ENCODE measurements at regions not wholly inside any gene's neighbourhood (a gene's known extent, or its start where the extent isn't known, plus 50 kb on each side); places are given as distances from the start of the nearest gene placed in this dataset.
"Not testable (repeated sequence)": the region's sequence is repeated elsewhere in the genome, so short reads cannot be mapped to it uniquely, and the experiment has no call there.

DNA sequence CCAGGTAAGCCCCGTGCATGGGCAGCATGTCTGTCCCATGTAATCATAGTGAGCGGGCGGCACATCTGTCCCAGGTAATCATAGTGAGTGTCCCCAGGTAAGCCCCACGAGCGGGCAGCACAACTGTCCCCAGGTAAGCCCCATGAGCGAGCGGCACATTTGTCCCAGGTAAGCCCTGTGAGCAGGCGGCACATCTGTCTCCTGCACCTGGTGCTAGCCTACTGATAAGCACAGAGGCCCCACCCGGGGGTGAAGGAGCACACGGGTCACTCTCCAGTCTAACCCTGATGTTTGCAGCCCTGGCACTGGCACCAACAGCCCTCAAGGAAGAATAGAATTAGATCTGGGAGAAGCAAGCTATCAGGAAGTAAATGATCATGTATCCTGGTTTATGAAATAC lies 99.2 kb downstream of the ATP6V0E2 start:
- H3K36me3 Mint-ChIP-seq (ENCODE audit: low read depth); H3K27me3 Mint-ChIP-seq (ENCODE audit: low read depth); H3K4me1 Mint-ChIP-seq (ENCODE audit: low read depth); H3K4me3 Mint-ChIP-seq; H3K27ac Mint-ChIP-seq; intact Hi-C loops (cut with micrococcal nuclease); CTCF ChIA-PET; DNase-seq; H3K9me3 Mint-ChIP-seq: not testable (repeated sequence)

DNA sequence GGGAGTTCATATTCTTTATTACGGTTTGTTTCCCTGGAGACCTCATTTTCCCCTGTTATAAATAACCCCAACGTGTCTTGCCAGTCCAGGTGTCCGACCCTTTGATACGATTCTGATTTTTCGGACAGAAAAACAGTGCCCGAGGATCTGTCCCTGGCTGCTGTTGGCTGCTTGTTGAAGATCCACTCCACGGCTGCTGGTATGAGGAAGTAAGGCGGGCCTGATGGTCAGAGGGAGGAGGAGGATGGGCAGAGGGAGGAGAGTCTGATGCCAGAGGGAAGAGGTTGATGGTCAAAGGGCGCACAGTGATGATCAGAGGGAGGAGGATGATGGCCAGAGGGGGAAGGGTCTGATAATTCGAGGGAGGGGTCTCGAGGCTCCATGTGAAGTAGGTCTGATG lies 99.9 kb downstream of the ATP6V0E2 start:
- intact Hi-C loops (cut with micrococcal nuclease); H3K4me1 Mint-ChIP-seq (ENCODE audit: low read depth); H3K4me3 Mint-ChIP-seq; CTCF ChIA-PET; H3K9me3 Mint-ChIP-seq; DNase-seq; H3K27me3 Mint-ChIP-seq (ENCODE audit: low read depth); H3K36me3 Mint-ChIP-seq (ENCODE audit: low read depth); H3K27ac Mint-ChIP-seq: not testable (repeated sequence)

DNA sequence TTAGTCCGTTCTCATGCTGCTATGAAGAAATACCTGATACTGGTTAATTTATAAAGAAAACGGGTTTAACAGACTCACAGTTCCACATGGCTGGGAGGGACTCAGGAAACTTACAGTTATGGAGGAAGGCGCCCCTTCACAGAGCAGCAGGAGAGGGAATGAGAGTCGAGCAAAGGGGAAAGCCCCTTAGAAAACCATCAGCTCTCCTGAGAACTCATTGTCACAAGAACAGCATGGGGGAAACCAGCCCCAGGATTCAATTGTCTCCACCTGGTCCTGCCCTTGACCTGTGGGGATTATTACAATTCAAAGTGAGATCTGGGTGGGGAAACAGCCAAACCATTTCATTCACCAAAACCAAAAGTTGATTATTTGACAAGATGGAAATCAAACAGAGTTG lies 101.8 kb downstream of the ATP6V0E2 start:
- DNase-seq; CTCF ChIA-PET; H3K4me3 Mint-ChIP-seq; intact Hi-C loops (cut with micrococcal nuclease); H3K4me1 Mint-ChIP-seq (ENCODE audit: low read depth); H3K36me3 Mint-ChIP-seq (ENCODE audit: low read depth); H3K9me3 Mint-ChIP-seq; H3K27me3 Mint-ChIP-seq (ENCODE audit: low read depth); H3K27ac Mint-ChIP-seq: not testable (repeated sequence)

DNA sequence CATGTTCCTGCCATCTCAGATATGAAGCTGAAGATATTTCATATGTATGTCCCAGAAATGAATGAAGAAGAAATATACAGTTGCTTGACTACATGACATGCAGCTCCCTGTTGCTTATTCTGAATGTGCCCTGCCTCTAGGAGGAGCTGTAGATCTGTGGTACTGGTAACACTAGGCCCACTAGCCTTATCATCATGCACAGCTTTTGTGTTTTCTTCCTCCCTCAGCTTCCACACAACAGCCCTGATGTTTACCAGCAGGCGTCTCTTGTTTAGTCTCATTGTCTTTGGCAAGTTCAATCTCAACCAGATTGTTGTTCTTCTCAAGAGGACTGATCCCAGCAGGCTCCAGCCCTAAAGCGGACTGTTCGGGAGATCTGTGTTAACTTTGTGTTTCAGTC lies 104.8 kb downstream of the ATP6V0E2 start:
- H3K27me3 Mint-ChIP-seq (ENCODE audit: low read depth); DNase-seq; H3K4me1 Mint-ChIP-seq (ENCODE audit: low read depth); intact Hi-C loops (cut with micrococcal nuclease); H3K27ac Mint-ChIP-seq; H3K36me3 Mint-ChIP-seq (ENCODE audit: low read depth); H3K4me3 Mint-ChIP-seq; H3K9me3 Mint-ChIP-seq; CTCF ChIA-PET: not testable (repeated sequence)

DNA sequence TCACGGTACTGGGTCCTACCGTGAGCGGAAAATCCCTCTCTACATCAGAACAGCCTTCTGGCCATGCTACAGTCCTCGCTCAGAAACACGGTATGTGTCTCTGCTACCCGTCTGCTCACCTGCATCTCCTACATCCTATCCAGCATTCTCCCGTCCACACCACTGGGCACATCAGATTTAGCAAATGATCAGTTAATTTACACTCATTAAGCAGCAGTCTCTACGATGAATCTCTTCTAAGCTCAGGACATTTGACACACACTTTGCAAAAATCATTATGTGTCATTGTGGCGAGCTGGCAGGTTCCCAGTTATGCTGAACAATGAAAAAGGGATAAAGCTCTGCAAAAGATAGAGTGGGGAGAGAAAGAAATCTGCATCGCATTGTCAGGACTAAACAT lies 105.2 kb downstream of the ATP6V0E2 start:
- H3K4me1 Mint-ChIP-seq (ENCODE audit: low read depth); H3K27me3 Mint-ChIP-seq (ENCODE audit: low read depth); DNase-seq; H3K27ac Mint-ChIP-seq; H3K4me3 Mint-ChIP-seq; CTCF ChIA-PET; H3K36me3 Mint-ChIP-seq (ENCODE audit: low read depth); intact Hi-C loops (cut with micrococcal nuclease); H3K9me3 Mint-ChIP-seq: not testable (repeated sequence)

DNA sequence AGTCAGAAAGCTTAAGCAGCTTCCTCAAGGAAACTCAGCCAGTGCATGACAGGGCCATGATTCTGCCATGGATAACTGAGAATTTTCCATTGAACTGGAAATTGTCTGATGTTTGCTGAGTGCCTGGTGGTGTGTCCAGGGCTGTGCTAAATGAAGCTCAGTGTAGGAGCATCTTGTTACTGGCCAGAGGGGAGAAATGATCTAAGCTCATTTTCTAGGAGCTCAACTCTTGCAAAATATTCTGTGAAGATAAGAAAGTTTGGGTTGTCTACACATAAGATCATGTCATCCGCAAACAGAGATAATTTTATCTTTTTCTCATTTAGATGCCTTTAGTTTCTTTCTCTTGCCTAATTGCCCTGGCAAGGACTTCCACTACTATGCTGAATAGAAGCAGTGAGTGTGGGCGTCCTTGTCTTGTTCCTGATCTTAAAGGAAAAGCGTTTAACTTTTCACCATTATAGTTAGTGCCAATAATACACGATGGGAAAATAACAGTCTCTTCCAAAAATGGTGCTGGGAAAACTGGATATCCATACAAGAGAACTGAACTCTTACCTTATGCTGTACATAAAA lies 108.9 kb downstream of the ATP6V0E2 start:
- H3K27me3 Mint-ChIP-seq (ENCODE audit: low read depth); H3K9me3 Mint-ChIP-seq; DNase-seq; CTCF ChIA-PET; H3K4me3 Mint-ChIP-seq; intact Hi-C loops (cut with micrococcal nuclease); H3K27ac Mint-ChIP-seq; H3K36me3 Mint-ChIP-seq (ENCODE audit: low read depth); H3K4me1 Mint-ChIP-seq (ENCODE audit: low read depth): not testable (repeated sequence)

DNA sequence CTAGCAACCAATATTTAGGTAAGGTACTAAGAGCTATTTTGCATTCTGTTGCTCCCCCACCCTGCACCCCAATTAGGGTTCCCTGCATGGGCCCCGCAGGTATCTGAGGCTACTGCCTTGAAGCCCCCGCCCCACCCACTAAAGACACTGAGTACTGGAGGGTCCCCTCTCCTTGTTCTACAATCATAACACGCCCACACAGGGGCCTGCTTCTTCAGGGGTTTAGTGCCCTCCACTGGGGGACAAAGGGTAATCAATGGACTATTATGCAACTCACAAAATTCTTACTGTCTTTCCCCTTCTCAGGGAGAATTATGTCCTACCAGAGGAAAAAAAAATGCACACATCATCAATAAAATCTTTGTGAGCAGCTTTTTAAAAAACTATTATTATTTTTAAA lies 113.1 kb downstream of the ATP6V0E2 start:
- CTCF ChIA-PET; H3K9me3 Mint-ChIP-seq; H3K36me3 Mint-ChIP-seq (ENCODE audit: low read depth); intact Hi-C loops (cut with micrococcal nuclease); H3K4me1 Mint-ChIP-seq (ENCODE audit: low read depth); H3K27me3 Mint-ChIP-seq (ENCODE audit: low read depth); H3K27ac Mint-ChIP-seq; DNase-seq; H3K4me3 Mint-ChIP-seq: not testable (repeated sequence)

DNA sequence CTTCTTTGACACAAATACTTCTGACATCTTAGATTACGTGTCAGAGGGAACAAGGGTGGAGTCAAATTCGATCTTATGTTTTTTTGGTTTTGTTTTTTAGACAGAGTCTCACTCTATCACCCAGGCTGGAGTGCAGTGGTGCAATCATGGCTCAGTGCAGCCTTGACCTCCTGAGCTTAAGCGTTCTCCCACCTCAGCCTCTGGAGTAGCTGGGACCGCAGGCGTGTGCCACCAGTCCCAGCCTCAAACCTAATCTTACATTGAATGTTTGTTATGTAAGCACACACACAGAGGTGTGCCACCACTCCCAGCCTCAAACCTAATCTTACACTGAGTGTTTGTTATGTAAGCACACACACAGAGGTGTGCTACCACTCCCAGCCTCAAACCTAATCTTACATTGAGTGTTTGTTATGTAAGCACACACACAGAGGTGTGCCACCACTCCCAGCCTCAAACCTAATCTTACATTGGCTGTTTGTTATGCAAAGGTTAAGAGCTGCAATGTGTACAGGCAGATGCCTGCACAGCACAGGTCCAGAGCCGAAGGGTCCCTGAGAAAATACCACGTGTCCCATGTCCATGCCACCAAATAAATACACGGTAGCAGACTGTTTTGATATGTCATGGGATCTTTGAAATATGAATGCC lies 118.0 kb downstream of the ATP6V0E2 start:
- H3K9me3 Mint-ChIP-seq; H3K27ac Mint-ChIP-seq; H3K4me1 Mint-ChIP-seq (ENCODE audit: low read depth); intact Hi-C loops (cut with micrococcal nuclease); DNase-seq; H3K36me3 Mint-ChIP-seq (ENCODE audit: low read depth); CTCF ChIA-PET; H3K4me3 Mint-ChIP-seq; H3K27me3 Mint-ChIP-seq (ENCODE audit: low read depth): not testable (repeated sequence)

DNA sequence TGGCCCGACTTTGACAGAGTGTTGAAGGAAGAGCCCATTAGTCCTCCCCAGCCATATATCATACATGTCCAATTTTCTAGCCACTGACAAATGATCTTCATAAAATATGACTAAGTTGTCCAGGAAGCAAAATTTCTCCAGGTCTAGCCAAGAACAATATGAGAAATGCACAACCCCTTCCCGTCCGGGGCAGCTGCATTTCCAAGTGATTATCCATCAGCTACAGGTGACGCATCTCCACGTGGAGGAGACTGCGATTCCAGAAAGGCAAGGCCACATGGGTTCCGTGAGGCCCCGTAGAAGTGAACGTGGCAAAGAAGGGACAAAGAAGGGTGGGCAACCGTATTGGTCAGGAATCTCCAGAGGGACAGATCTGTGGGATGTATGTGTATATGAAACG lies 118.6 kb downstream of the ATP6V0E2 start:
- H3K9me3 Mint-ChIP-seq, H3K27ac Mint-ChIP-seq: not testable (repeated sequence)

DNA sequence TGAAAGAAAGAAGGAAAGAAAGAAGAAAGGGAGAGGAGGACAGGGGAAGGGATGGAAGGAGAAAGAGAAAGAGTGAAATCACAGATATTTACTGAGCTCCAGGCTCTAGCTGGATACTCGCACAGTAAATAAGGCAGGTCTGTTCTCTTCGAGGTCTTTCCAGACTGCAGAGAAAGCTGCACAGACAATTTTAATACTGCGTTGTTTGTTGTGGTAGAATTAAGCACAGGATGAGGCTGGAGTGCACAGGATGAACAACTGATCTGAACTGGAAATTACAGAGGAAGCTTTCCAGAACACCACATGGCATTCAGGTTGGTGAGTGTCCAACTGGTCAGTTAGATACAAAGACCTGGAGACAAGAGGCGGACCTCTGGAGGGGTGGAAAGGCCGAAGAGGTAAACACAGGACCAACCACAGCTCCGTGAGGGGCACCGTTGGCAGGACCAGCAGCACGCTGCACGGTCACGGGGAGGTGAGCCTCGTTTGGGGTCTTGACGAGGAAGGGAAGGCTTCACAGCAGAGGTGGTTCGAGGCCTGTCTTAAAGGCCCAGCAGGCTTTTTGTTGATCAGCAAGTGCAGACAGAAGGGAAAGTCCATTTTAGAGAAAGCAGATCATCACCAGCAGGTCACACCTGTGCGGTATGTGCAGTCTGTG lies 121.7 kb downstream of the ATP6V0E2 start:
- H3K27ac Mint-ChIP-seq; H3K27me3 Mint-ChIP-seq (ENCODE audit: low read depth); H3K4me3 Mint-ChIP-seq; H3K36me3 Mint-ChIP-seq (ENCODE audit: low read depth); intact Hi-C loops (cut with micrococcal nuclease); H3K4me1 Mint-ChIP-seq (ENCODE audit: low read depth); H3K9me3 Mint-ChIP-seq; DNase-seq; CTCF ChIA-PET: not testable (repeated sequence)

More for the DNA sequence above, 118.6 kb downstream of the ATP6V0E2 start:
- H3K27me3 Mint-ChIP-seq (ENCODE audit: low read depth); intact Hi-C loops (cut with micrococcal nuclease); H3K36me3 Mint-ChIP-seq (ENCODE audit: low read depth); H3K4me1 Mint-ChIP-seq (ENCODE audit: low read depth); H3K4me3 Mint-ChIP-seq; CTCF ChIA-PET; DNase-seq: not testable (repeated sequence)

DNA sequence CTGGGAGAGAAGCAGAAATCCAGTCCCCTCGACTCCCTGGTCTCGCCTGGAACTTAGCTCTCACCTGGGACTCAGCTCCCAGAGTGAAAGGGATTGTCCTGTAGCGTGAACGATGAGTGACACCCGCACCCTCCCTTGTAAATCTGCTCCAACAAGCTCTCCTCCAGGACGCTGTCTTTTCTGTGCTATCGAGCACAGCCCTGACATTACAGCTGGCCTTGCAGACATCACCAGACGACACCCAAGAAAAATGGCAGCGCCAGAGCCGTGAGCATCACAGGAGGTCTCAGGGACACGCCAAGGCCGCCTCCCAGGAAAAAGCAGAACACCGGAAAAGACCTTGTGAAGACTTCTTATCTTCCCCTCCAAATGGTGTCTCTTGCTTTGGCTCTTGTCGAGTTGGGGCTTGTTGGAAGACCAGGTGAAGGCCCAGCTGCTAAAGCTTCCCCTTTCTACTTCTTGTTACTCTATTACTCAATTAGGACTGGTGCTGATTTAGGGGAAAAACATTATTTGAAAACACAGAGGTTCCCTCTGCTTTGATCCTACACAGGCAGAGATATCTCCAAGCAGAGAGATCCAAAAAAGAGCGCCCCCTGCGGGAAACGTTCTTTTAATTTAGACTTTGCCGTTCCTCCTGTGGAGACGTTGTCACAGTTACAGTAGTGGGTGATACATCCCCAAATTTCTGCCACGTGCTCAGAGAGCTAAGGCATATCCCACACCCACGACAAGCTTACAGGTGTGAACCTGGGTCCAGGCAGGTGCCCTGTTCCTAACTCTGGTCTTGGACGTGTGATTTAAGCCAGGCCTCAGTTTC lies 127.2 kb downstream of the ATP6V0E2 start:
- H3K27me3 Mint-ChIP-seq (ENCODE audit: low read depth); H3K9me3 Mint-ChIP-seq; H3K4me3 Mint-ChIP-seq; H3K27ac Mint-ChIP-seq; H3K36me3 Mint-ChIP-seq (ENCODE audit: low read depth); H3K4me1 Mint-ChIP-seq (ENCODE audit: low read depth): not testable (repeated sequence)
- CTCF ChIA-PET = interaction anchor here (1.5 kb wide), 1 partner anchor 119 kb away, joined by 6 read pairs; no protein-coding TSS in a partner anchor
- intact Hi-C loops (cut with micrococcal nuclease) = loop anchor here (5.0 kb wide), 1 partner anchor 119 kb away; no protein-coding TSS in a partner anchor
- DNase-seq = peak; percentile 54

DNA sequence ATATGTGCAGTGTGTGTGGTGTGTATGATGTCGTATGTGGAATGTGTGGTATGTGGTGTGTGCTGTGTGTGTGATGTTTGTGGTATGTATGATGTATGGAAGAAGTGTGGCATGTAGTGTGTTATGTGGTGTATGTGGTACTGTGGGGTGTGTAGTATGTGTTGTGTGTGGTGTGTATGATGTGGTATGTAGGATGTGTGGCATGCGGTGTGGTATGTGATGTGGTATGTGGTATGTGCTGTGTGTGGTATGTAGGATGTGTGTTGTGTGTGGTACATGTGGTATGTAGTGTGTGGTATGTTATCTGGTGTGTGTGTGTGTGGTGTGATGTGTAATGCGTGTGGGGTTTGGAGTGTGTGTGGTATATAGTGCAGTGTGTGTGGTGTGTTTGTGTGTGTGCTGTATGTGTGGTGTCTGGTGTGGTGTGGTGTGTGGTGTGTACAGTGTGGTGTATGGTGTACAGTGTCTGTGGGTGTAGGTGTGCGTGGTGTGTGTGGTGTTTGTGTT lies 129.6 kb downstream of the ATP6V0E2 start:
- DNase-seq = no peak
- H3K4me1 Mint-ChIP-seq (ENCODE audit: low read depth) = no peaks in the 10 kb centered on the region
- H3K9me3 Mint-ChIP-seq = no peaks in the 10 kb centered on the region
- CTCF ChIA-PET = no interaction called here
- no peak overlapping the region for H3K27ac Mint-ChIP-seq
- H3K36me3 Mint-ChIP-seq (ENCODE audit: low read depth) = no peaks in the 10 kb centered on the region
- intact Hi-C loops (cut with micrococcal nuclease) = loop anchor here (5.0 kb wide), 1 partner anchor 121 kb away; no protein-coding TSS in a partner anchor
- no peaks in the 10 kb centered on the region for H3K27me3 Mint-ChIP-seq (ENCODE audit: low read depth)
- no peak overlapping the region for H3K4me3 Mint-ChIP-seq

Measured in activated naive CD4-positive, alpha-beta T cell treated with anti-CD3 and anti-CD28 coated beads for 36 hours (primary cell).